Endodermal cell (in vitro differentiated cells): ENCODE measurements at regions not wholly inside any gene's neighbourhood (a gene's known extent, or its start where the extent isn't known, plus 50 kb on each side); places are given as distances from the start of the nearest gene placed in this dataset.

Experiments
- DNase-seq: peaks from one replicate; pipeline ENCODE4 v3.0.0-alpha.2; 2017
- H3K27ac ChIP-seq: 2 replicates; pipeline ENCODE4 v1.5.1; 2013; ENCODE audit warnings: mild to moderate bottlenecking, low read depth, low read length, moderate library complexity
- H3K27me3 ChIP-seq: 2 replicates; pipeline ENCODE4 v1.6.1; 2013; ENCODE audit warnings: mild to moderate bottlenecking, low read length, moderate library complexity; ENCODE audit not compliant: insufficient read depth, control insufficient read depth, poor library complexity, severe bottlenecking
- H3K36me3 ChIP-seq: 2 replicates; pipeline ENCODE4 v1.7.0; 2013; ENCODE audit warnings: mild to moderate bottlenecking, low read length, moderate library complexity; ENCODE audit not compliant: control insufficient read depth, insufficient read depth
- H3K4me1 ChIP-seq: one replicate; pipeline ENCODE4 v1.7.0; 2013; ENCODE audit warnings: low read length; ENCODE audit not compliant: control insufficient read depth, insufficient read depth
- H3K4me3 ChIP-seq: 2 replicates; pipeline ENCODE4 v1.5.1; 2013; ENCODE audit warnings: mild to moderate bottlenecking, low read length, moderate library complexity
- H3K9ac ChIP-seq: 2 replicates; pipeline ENCODE4 v1.6.1; 2013; ENCODE audit warnings: mild to moderate bottlenecking, low read length, moderate library complexity; ENCODE audit not compliant: poor library complexity, severe bottlenecking; ENCODE audit errors: extremely low read depth
- H3K9me3 ChIP-seq: 2 replicates; pipeline ENCODE4 v1.6.1; 2013; ENCODE audit warnings: mild to moderate bottlenecking, low read length, moderate library complexity; ENCODE audit not compliant: control insufficient read depth
- H3K27ac Mint-ChIP-seq: 2 replicates; pipeline ENCODE4 v1.8.0; 2020; ENCODE audit warnings: mixed read lengths
- H3K27me3 Mint-ChIP-seq: 2 replicates; pipeline ENCODE4 v1.8.0; 2021; ENCODE audit warnings: mild to moderate bottlenecking, mixed read lengths; ENCODE audit not compliant: insufficient read depth
- H3K36me3 Mint-ChIP-seq: 2 replicates; pipeline ENCODE4 v1.8.0; 2020; ENCODE audit warnings: low read depth, mixed read lengths
- H3K4me1 Mint-ChIP-seq: 2 replicates; pipeline ENCODE4 v1.8.0; 2020; ENCODE audit warnings: mixed read lengths
- H3K4me3 Mint-ChIP-seq: 2 replicates; pipeline ENCODE4 v1.8.0; 2020; ENCODE audit warnings: mild to moderate bottlenecking, moderate library complexity, mixed read lengths
- H3K9me3 Mint-ChIP-seq: 2 replicates; pipeline ENCODE4 v1.8.0; 2020; ENCODE audit warnings: mild to moderate bottlenecking, mixed read lengths
- CTCF ChIP-seq: fragments of 200-600 bp; sonication (generic); conservative IDR thresholded peaks from 2 replicates; pipeline ENCODE4 v1.5.0; 2021; ENCODE audit warnings: antibody characterized with exemption, mild to moderate bottlenecking
- WGBS, 2 experiments: methylation state at CpG; one replicate each; pipeline versions ENCODE4 v1.1.5 to v1.1.7; 2013; ENCODE audit warnings: missing lambda C conversion rate in 2 of 2, mixed read lengths in 1 of 2; ENCODE audit not compliant: insufficient coverage in 1 of 2, insufficient read length in 1 of 2; 5-methylcytosine and 5-hydroxymethylcytosine counted together

GRCh38 chr7:57482-58255 lies 134.7 kb upstream of the FAM20C start:
- Mint-ChIP-seq H3K27ac (no peak overlapping the region), H3K4me3 (no peak overlapping the region), H3K9me3 (peaks cover 5% of the 10 kb centered on the region), H3K36me3 (no peaks in the 10 kb centered on the region), H3K4me1 (peaks cover 27% of the 10 kb centered on the region), H3K27me3 (peaks cover 16% of the 10 kb centered on the region)
- Histone ChIP-seq H3K9ac (no peak overlapping the region), H3K9me3 (no peaks in the 10 kb centered on the region), H3K27me3 (no peaks in the 10 kb centered on the region), H3K27ac (no peak overlapping the region), H3K4me3 (no peak overlapping the region), H3K4me1 (no peaks in the 10 kb centered on the region), H3K36me3 (no peaks in the 10 kb centered on the region)
- 92 to 96% methylated on average over 8 to 9 of the region's 9 CpGs for WGBS, 2 experiments
- DNase-seq = no peak
- TF ChIP-seq CTCF = no peak

- H3K36me3 ChIP-seq = no peaks in the 10 kb centered on the region
These were observed 134.1 kb upstream of the FAM20C start for GRCh38 chr7:58316-58715.

More at GRCh38 chr7:58316-58715, 134.1 kb upstream of the FAM20C start:
- Mint-ChIP-seq H3K27ac (no peak overlapping the region), H3K36me3 (no peaks in the 10 kb centered on the region), H3K4me1 (peaks cover 27% of the 10 kb centered on the region), H3K4me3 (no peak overlapping the region), H3K27me3 (peaks cover 14% of the 10 kb centered on the region), H3K9me3 (peaks cover 1% of the 10 kb centered on the region)
- Histone ChIP-seq H3K4me3 (no peak overlapping the region), H3K4me1 (no peaks in the 10 kb centered on the region), H3K9me3 (no peaks in the 10 kb centered on the region), H3K27me3 (no peaks in the 10 kb centered on the region), H3K9ac (no peak overlapping the region), H3K27ac (no peak overlapping the region)
- WGBS, 2 experiments = 94% methylated on average over 3 to 7 of the region's 7 CpGs
- no peak for DNase-seq
- no peak for TF ChIP-seq CTCF
